ENCODE measurements at regions not wholly inside any gene's neighbourhood (a gene's known extent, or its start where the extent isn't known, plus 50 kb on each side); places are given as distances from the start of the nearest gene placed in this dataset.

DNA sequence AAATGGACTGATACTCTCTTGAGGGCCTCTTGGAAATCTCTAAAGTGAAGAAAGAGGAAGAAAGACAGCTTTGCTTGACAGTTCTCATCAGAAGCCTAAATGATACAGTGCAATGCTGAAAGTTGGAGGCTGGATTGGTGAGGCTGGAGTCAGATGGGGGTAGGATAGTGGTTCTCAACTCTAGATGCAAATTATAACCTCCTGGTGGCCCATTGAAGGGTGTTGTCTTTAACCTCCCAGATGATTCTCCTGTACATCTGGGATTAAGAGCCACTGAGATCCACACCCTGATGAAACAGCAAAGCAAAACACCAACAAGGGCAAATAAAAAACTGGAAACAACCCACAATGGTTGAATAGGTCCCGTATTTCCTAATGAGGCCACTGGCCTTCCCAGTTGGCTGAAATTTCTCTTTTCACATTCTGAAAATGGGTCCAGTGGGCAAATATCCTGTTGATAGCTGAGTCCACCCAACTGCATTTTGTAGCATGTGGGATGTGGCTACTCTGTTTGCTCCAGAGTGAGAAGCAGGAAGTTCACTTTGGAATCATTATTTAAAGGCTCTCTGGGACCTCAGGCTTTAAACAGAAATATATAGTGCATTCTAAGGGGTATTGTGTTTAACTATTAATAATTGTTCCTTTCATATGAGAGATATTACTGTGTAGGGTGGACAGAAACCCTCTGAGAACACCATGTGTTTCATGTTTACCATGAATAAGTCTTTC lies 208.1 kb downstream of the SOX4 start:
- TF ChIP-seq, protein P1, sequence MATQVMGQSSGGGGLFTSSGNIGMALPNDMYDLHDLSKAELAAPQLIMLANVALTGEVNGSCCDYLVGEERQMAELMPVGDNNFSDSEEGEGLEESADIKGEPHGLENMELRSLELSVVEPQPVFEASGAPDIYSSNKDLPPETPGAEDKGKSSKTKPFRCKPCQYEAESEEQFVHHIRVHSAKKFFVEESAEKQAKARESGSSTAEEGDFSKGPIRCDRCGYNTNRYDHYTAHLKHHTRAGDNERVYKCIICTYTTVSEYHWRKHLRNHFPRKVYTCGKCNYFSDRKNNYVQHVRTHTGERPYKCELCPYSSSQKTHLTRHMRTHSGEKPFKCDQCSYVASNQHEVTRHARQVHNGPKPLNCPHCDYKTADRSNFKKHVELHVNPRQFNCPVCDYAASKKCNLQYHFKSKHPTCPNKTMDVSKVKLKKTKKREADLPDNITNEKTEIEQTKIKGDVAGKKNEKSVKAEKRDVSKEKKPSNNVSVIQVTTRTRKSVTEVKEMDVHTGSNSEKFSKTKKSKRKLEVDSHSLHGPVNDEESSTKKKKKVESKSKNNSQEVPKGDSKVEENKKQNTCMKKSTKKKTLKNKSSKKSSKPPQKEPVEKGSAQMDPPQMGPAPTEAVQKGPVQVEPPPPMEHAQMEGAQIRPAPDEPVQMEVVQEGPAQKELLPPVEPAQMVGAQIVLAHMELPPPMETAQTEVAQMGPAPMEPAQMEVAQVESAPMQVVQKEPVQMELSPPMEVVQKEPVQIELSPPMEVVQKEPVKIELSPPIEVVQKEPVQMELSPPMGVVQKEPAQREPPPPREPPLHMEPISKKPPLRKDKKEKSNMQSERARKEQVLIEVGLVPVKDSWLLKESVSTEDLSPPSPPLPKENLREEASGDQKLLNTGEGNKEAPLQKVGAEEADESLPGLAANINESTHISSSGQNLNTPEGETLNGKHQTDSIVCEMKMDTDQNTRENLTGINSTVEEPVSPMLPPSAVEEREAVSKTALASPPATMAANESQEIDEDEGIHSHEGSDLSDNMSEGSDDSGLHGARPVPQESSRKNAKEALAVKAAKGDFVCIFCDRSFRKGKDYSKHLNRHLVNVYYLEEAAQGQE (IDR thresholded peaks at IDR 0.05; ENCODE audit: insufficient read depth in 1 of 2, low read depth in 2 of 2, low read length in 1 of 2): no peak
- TF ChIP-seq, protein P2, sequence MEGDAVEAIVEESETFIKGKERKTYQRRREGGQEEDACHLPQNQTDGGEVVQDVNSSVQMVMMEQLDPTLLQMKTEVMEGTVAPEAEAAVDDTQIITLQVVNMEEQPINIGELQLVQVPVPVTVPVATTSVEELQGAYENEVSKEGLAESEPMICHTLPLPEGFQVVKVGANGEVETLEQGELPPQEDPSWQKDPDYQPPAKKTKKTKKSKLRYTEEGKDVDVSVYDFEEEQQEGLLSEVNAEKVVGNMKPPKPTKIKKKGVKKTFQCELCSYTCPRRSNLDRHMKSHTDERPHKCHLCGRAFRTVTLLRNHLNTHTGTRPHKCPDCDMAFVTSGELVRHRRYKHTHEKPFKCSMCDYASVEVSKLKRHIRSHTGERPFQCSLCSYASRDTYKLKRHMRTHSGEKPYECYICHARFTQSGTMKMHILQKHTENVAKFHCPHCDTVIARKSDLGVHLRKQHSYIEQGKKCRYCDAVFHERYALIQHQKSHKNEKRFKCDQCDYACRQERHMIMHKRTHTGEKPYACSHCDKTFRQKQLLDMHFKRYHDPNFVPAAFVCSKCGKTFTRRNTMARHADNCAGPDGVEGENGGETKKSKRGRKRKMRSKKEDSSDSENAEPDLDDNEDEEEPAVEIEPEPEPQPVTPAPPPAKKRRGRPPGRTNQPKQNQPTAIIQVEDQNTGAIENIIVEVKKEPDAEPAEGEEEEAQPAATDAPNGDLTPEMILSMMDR (IDR thresholded peaks at IDR 0.05): no peak
- TF ChIP-seq SIN3A (IDR thresholded peaks at IDR 0.05; ENCODE audit: borderline replicate concordance, insufficient read depth, low read depth, low read length) (no peak), TCF7L2 (IDR thresholded peaks at IDR 0.05; ENCODE audit: low read depth, low read length) (no peak), POLR2AphosphoS5 (IDR thresholded peaks at IDR 0.05; ENCODE audit: low read depth, low read length) (no peak)
- no peaks in the 10 kb centered on the region for H3K9me3 ChIP-seq (ENCODE audit: control insufficient read depth, insufficient read depth, low read depth, low read length)
- no peak for ATAC-seq
- peak overlapping the region; percentile 89 for H3K27ac ChIP-seq (ENCODE audit: low read length)
- no peak overlapping the region for H3K4me3 ChIP-seq (ENCODE audit: low read depth in 2 of 2, low read length in 2 of 2)
- H3K27me3 ChIP-seq (ENCODE audit: control insufficient read depth, insufficient read depth, low read length): no peaks in the 10 kb centered on the region
- H3K4me1 ChIP-seq (ENCODE audit: control insufficient read depth, insufficient read depth, low read length): peaks cover 30% of the 10 kb centered on the region
- intact Hi-C loops (cut with micrococcal nuclease; ENCODE audit: unreplicated experiment) (loop anchor here (10.0 kb wide), 1 partner anchor 207 kb away; the partner anchor contains the start of gene SOX4), in situ Hi-C loops (cut with HindIII; ENCODE audit: low pct_unique_long_range_greater_than_20kb, low sequenced_read_pairs) (no loop called here)
- no peak for DNase-seq (ENCODE audit: low read depth, low spot score)
- BruUV-seq (replicated peaks): no TSS peak
- POLR2A ChIA-PET: interaction anchor here (1.0 kb wide), 1 partner anchor 208 kb away, joined by 9 read pairs; the partner anchor contains the start of gene SOX4
- no peaks in the 10 kb centered on the region for H3K36me3 ChIP-seq (ENCODE audit: control insufficient read depth, insufficient read depth, low read length)
- CTCF ChIA-PET: no interaction called here

DNA sequence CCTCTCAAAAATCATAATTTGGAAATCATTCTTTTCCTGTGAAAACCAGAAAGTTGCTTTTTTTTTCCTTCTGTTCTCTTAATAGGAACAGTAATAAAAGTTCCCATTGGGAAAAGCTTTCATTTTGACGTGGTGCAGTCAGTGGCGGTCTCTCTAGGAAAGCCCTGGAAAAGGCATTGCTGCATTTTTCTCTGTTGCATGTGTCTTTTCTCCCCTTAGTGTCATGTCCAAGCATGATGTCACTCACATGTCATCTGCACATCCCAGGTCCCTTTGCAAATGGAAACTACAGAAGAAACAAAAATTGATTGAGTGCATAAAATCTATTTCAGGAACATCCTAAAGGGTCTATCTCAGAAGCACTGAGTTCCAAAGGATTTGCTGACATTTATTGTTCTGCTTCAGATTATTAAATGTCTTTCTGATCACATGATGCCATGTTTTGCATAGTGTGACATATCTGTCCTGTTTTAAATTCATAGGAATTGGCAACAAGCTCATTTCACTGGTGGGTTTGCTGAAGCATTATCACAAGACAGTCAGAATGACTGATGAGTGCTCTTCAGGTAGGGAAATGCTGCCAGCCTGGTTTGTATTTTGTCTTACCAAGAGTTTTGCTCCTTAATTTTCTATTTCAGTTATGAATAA lies 208.7 kb downstream of the SOX4 start:
- Histone ChIP-seq H3K27me3 (ENCODE audit: control insufficient read depth, insufficient read depth, low read length) (no peaks in the 10 kb centered on the region), H3K36me3 (ENCODE audit: control insufficient read depth, insufficient read depth, low read length) (no peaks in the 10 kb centered on the region), H3K4me1 (ENCODE audit: control insufficient read depth, insufficient read depth, low read length) (peaks cover 32% of the 10 kb centered on the region), H3K9me3 (ENCODE audit: control insufficient read depth, insufficient read depth, low read depth, low read length) (no peaks in the 10 kb centered on the region), H3K4me3 (ENCODE audit: low read depth in 2 of 2, low read length in 2 of 2) (no peak overlapping the region), H3K27ac (ENCODE audit: low read length) (peak overlapping the region; percentile 89)
- TF ChIP-seq, protein P2 (IDR thresholded peaks at IDR 0.05): no peak
- TF ChIP-seq TCF7L2 (IDR thresholded peaks at IDR 0.05; ENCODE audit: low read depth, low read length) (no peak), SIN3A (IDR thresholded peaks at IDR 0.05; ENCODE audit: borderline replicate concordance, insufficient read depth, low read depth, low read length) (no peak), POLR2AphosphoS5 (IDR thresholded peaks at IDR 0.05; ENCODE audit: low read depth, low read length) (no peak)
- TF ChIP-seq, protein P1 (IDR thresholded peaks at IDR 0.05; ENCODE audit: insufficient read depth in 1 of 2, low read depth in 2 of 2, low read length in 1 of 2): no peak
- ChIA-PET POLR2A (no interaction called here), CTCF (no interaction called here)
- no peak for DNase-seq (ENCODE audit: low read depth, low spot score)
- intact Hi-C loops (cut with micrococcal nuclease; ENCODE audit: unreplicated experiment) (loop anchor here (10.0 kb wide), 1 partner anchor 207 kb away; the partner anchor contains the start of gene SOX4), in situ Hi-C loops (cut with HindIII; ENCODE audit: low pct_unique_long_range_greater_than_20kb, low sequenced_read_pairs) (no loop called here)
- BruUV-seq (replicated peaks): no TSS peak
- no peak for ATAC-seq
